ENCODE measurements at regions not wholly inside any gene's neighbourhood (a gene's known extent, or its start where the extent isn't known, plus 50 kb on each side); places are given as distances from the start of the nearest gene placed in this dataset.
A peak's percentile ranks its signal among the peaks of the same experiment; 100 is the strongest.

DNA sequence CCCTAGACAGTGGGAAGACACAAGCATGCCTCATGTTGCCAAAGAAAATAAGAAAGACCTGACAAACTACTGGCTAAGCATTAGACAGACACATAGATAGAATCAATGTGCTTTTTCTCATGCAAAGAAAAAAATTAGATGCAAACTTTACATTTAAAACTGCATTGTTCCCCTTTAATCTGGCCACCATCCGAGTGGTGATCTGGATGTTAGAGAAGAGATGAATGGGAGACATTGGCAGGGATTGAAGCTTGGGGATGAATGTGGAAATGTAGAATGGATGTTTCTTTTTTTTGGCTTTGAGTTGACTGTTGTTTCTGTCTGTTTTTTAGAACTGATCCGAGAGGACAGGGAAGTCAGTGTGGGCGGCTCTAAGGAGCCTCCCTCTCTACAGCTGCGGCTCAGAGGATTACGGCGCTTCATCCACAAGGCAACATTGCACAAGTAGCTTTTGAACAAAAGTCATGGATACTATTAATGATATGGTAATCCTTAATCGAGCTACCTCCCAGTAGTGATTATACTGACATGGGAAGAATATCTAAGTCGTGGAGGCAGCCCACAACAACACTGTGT, 53.0 kb downstream of the HELT start:
- Histone ChIP-seq H3K79me2 (ENCODE audit: control insufficient read depth, insufficient read depth, low read length) (no peaks in the 10 kb centered on the region), H3K4me3 (ENCODE audit: low read length) (no peak overlapping the region)

GRCh38 chr4:185079271-185079905, 61.1 kb downstream of the HELT start:
- no peak overlapping the region for H3K27ac ChIP-seq (ENCODE audit: low read depth, low read length)
- no CpG with 5 or more reads among the region's 6 CpGs for WGBS (ENCODE audit: extremely low coverage, insufficient coverage, low lambda C conversion rate)
- H3K36me3 ChIP-seq (ENCODE audit: control insufficient read depth, insufficient read depth, low read length): no peaks in the 10 kb centered on the region
- no peak overlapping the region for H3K4me2 ChIP-seq (ENCODE audit: low read length)
- no peak overlapping the region for H3K9ac ChIP-seq (ENCODE audit: low read length)
- H3K23ac ChIP-seq (ENCODE audit: low read length): no peak overlapping the region
- no peak overlapping the region for H2BK15ac ChIP-seq (replicated peaks; ENCODE audit: low read depth)
- no peaks in the 10 kb centered on the region for H3K4me1 ChIP-seq (ENCODE audit: control insufficient read depth, low read depth, low read length)
- no peak overlapping the region for H2BK120ac ChIP-seq (ENCODE audit: low read depth, low read length)
- H3K79me2 ChIP-seq (ENCODE audit: control insufficient read depth, insufficient read depth, low read length): no peaks in the 10 kb centered on the region
- no peak for DNase-seq
- H3K4me3 ChIP-seq (ENCODE audit: low read length): no peak overlapping the region
- H3K27me3 ChIP-seq (ENCODE audit: insufficient read depth, low read length, poor library complexity): no peaks in the 10 kb centered on the region
- H3K56ac ChIP-seq (ENCODE audit: low read length): no peak overlapping the region
- no peak overlapping the region for H3K4ac ChIP-seq (ENCODE audit: low read depth, low read length)
- no peak overlapping the region for H4K5ac ChIP-seq (ENCODE audit: low read length)
- no peak overlapping the region for H4K8ac ChIP-seq (ENCODE audit: low read depth, low read length)
- no peak overlapping the region for H3K18ac ChIP-seq (ENCODE audit: low read length)
- H3K79me1 ChIP-seq (ENCODE audit: low read length): no peaks in the 10 kb centered on the region
- H2BK5ac ChIP-seq (ENCODE audit: low read length): no peak overlapping the region
- no peak overlapping the region for H2AK5ac ChIP-seq (ENCODE audit: low read length)

More for the DNA sequence above, 53.0 kb downstream of the HELT start:
- no peak overlapping the region for H2BK15ac ChIP-seq (replicated peaks; ENCODE audit: low read depth)
- H3K18ac ChIP-seq (ENCODE audit: low read length): no peak overlapping the region
- no peak overlapping the region for H2BK5ac ChIP-seq (ENCODE audit: low read length)
- no peak for DNase-seq
- no peak overlapping the region for H3K27ac ChIP-seq (ENCODE audit: low read depth, low read length)
- no peak overlapping the region for H3K4ac ChIP-seq (ENCODE audit: low read depth, low read length)
- no peak overlapping the region for H2BK120ac ChIP-seq (ENCODE audit: low read depth, low read length)
- no peak overlapping the region for H4K5ac ChIP-seq (ENCODE audit: low read length)
- no peaks in the 10 kb centered on the region for H3K36me3 ChIP-seq (ENCODE audit: control insufficient read depth, insufficient read depth, low read length)
- H3K9ac ChIP-seq (ENCODE audit: low read length): no peak overlapping the region
- H3K27me3 ChIP-seq (ENCODE audit: insufficient read depth, low read length, poor library complexity): no peaks in the 10 kb centered on the region
- no peak overlapping the region for H3K23ac ChIP-seq (ENCODE audit: low read length)
- H2AK5ac ChIP-seq (ENCODE audit: low read length): no peak overlapping the region
- no peak overlapping the region for H3K56ac ChIP-seq (ENCODE audit: low read length)
- H3K4me2 ChIP-seq (ENCODE audit: low read length): no peak overlapping the region
- WGBS (ENCODE audit: extremely low coverage, insufficient coverage, low lambda C conversion rate): no CpG with 5 or more reads among the region's 8 CpGs
- no peaks in the 10 kb centered on the region for H3K4me1 ChIP-seq (ENCODE audit: control insufficient read depth, low read depth, low read length)
- no peak overlapping the region for H4K8ac ChIP-seq (ENCODE audit: low read depth, low read length)
- H3K79me1 ChIP-seq (ENCODE audit: low read length): no peaks in the 10 kb centered on the region

DNA sequence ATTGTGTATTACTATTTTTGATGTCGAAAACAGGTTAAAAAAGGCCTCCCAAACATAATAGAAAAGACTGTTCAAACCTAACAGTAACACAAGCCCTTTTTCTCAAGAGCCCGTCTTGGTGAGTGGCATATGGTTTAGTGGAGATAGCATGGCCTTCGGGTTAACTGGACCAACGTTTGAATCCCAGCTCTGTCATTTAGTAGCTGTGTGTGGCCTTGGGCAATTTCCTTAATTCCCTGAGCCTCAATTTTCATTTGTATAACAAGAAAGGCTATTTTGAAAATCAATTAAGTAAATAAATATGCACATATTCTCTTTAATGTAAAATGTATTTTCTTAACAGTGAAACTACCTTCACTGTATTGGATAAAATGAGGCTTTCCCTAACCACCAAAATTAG, 62.3 kb downstream of the HELT start:
- Histone ChIP-seq H2BK5ac (ENCODE audit: low read length) (no peak overlapping the region), H3K79me2 (ENCODE audit: control insufficient read depth, insufficient read depth, low read length) (no peaks in the 10 kb centered on the region), H3K4me1 (ENCODE audit: control insufficient read depth, low read depth, low read length) (no peaks in the 10 kb centered on the region), H3K4me3 (ENCODE audit: low read length) (no peak overlapping the region), H3K36me3 (ENCODE audit: control insufficient read depth, insufficient read depth, low read length) (no peaks in the 10 kb centered on the region), H2BK15ac (replicated peaks; ENCODE audit: low read depth) (no peak overlapping the region), H4K5ac (ENCODE audit: low read length) (no peak overlapping the region), H3K27me3 (ENCODE audit: insufficient read depth, low read length, poor library complexity) (no peaks in the 10 kb centered on the region), H3K23ac (ENCODE audit: low read length) (no peak overlapping the region), H3K4ac (ENCODE audit: low read depth, low read length) (no peak overlapping the region), H3K9ac (ENCODE audit: low read length) (no peak overlapping the region), H3K18ac (ENCODE audit: low read length) (no peak overlapping the region), H2BK120ac (ENCODE audit: low read depth, low read length) (no peak overlapping the region), H3K79me1 (ENCODE audit: low read length) (no peaks in the 10 kb centered on the region), H2AK5ac (ENCODE audit: low read length) (no peak overlapping the region), H3K56ac (ENCODE audit: low read length) (no peak overlapping the region), H3K27ac (ENCODE audit: low read depth, low read length) (no peak overlapping the region), H3K4me2 (ENCODE audit: low read length) (no peak overlapping the region), H4K8ac (ENCODE audit: low read depth, low read length) (no peak overlapping the region)
- no CpG with 5 or more reads among the region's 4 CpGs for WGBS (ENCODE audit: extremely low coverage, insufficient coverage, low lambda C conversion rate)
- peak; percentile 39 for DNase-seq

GRCh38 chr4:185082561-185082960, 60.5 kb upstream of the SLC25A4 start:
- Histone ChIP-seq H4K8ac (ENCODE audit: low read depth, low read length) (no peak overlapping the region), H3K4me2 (ENCODE audit: low read length) (no peak overlapping the region), H2BK5ac (ENCODE audit: low read length) (no peak overlapping the region), H3K79me2 (ENCODE audit: control insufficient read depth, insufficient read depth, low read length) (no peaks in the 10 kb centered on the region), H3K9ac (ENCODE audit: low read length) (no peak overlapping the region), H3K23ac (ENCODE audit: low read length) (no peak overlapping the region), H3K56ac (ENCODE audit: low read length) (no peak overlapping the region), H2BK15ac (replicated peaks; ENCODE audit: low read depth) (no peak overlapping the region), H3K4me1 (ENCODE audit: control insufficient read depth, low read depth, low read length) (peaks cover 4% of the 10 kb centered on the region), H3K79me1 (ENCODE audit: low read length) (no peaks in the 10 kb centered on the region), H3K27ac (ENCODE audit: low read depth, low read length) (no peak overlapping the region), H3K36me3 (ENCODE audit: control insufficient read depth, insufficient read depth, low read length) (no peaks in the 10 kb centered on the region), H3K4me3 (ENCODE audit: low read length) (no peak overlapping the region), H2BK120ac (ENCODE audit: low read depth, low read length) (no peak overlapping the region), H3K27me3 (ENCODE audit: insufficient read depth, low read length, poor library complexity) (no peaks in the 10 kb centered on the region), H3K18ac (ENCODE audit: low read length) (no peak overlapping the region), H4K5ac (ENCODE audit: low read length) (no peak overlapping the region), H3K4ac (ENCODE audit: low read depth, low read length) (no peak overlapping the region), H2AK5ac (ENCODE audit: low read length) (no peak overlapping the region)
- no CpG with 5 or more reads among the region's 3 CpGs for WGBS (ENCODE audit: extremely low coverage, insufficient coverage, low lambda C conversion rate)
- DNase-seq: no peak

DNA sequence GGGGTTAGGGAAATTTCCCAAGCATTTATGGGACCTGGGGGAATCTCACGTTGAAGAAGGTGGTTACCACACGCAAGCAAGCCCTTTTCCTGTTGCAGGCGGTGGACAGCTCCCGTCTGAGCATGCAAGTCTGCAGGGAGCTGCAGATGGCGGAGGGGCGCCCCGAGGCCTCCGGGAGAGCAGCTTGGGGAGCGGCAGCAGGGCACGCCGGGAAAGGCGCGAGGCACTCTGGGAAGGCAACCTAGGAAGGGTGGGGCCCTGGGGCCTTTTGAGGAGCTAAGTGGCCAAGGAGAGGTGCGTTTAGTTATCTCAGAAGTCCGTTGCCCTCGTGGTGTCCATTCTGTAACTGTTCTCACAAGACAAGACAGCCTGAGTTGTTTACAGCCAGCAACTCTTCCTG, 57.0 kb upstream of the SLC25A4 start:
- peaks cover 4% of the 10 kb centered on the region for H3K4me1 ChIP-seq (ENCODE audit: control insufficient read depth, low read depth, low read length)
- no peak overlapping the region for H3K4me3 ChIP-seq (ENCODE audit: low read length)
- H3K4ac ChIP-seq (ENCODE audit: low read depth, low read length): no peak overlapping the region
- H3K27me3 ChIP-seq (ENCODE audit: insufficient read depth, low read length, poor library complexity): no peaks in the 10 kb centered on the region
- H3K4me2 ChIP-seq (ENCODE audit: low read length): no peak overlapping the region
- no peaks in the 10 kb centered on the region for H3K79me1 ChIP-seq (ENCODE audit: low read length)
- no peak overlapping the region for H2BK5ac ChIP-seq (ENCODE audit: low read length)
- H4K8ac ChIP-seq (ENCODE audit: low read depth, low read length): no peak overlapping the region
- H3K9ac ChIP-seq (ENCODE audit: low read length): no peak overlapping the region
- H3K79me2 ChIP-seq (ENCODE audit: control insufficient read depth, insufficient read depth, low read length): no peaks in the 10 kb centered on the region
- H2BK15ac ChIP-seq (replicated peaks; ENCODE audit: low read depth): no peak overlapping the region
- H2BK120ac ChIP-seq (ENCODE audit: low read depth, low read length): no peak overlapping the region
- DNase-seq: peak; percentile 36
- H4K5ac ChIP-seq (ENCODE audit: low read length): no peak overlapping the region
- H3K23ac ChIP-seq (ENCODE audit: low read length): no peak overlapping the region
- no peak overlapping the region for H3K18ac ChIP-seq (ENCODE audit: low read length)
- no peaks in the 10 kb centered on the region for H3K36me3 ChIP-seq (ENCODE audit: control insufficient read depth, insufficient read depth, low read length)
- H3K56ac ChIP-seq (ENCODE audit: low read length): no peak overlapping the region
- H3K27ac ChIP-seq (ENCODE audit: low read depth, low read length): peak overlapping the region; percentile 1
- no CpG with 5 or more reads among the region's 16 CpGs for WGBS (ENCODE audit: extremely low coverage, insufficient coverage, low lambda C conversion rate)
- no peak overlapping the region for H2AK5ac ChIP-seq (ENCODE audit: low read length)

DNA sequence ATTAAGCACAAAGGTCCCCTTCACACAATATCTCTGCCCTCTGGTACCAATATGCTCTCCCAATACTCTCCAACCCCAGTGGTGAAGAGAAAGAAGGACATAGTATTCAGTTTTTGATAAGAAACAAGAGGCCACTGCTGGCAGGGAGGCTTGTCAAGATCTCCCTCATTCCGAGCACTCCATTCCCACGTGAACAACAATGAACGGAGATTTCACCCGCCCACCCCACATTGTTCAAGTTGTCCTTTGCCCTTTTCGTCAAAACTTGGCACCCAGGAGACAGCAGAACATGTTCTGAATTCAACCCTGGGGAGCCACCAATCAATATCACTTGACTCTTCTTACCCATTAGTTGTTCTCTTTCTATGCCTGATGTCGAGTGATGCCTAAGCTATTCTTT, 54.2 kb upstream of the SLC25A4 start:
- H3K4me1 ChIP-seq (ENCODE audit: control insufficient read depth, low read depth, low read length): peaks cover 4% of the 10 kb centered on the region
- H3K9ac ChIP-seq (ENCODE audit: low read length): no peak overlapping the region
- no CpG with 5 or more reads among the region's 6 CpGs for WGBS (ENCODE audit: extremely low coverage, insufficient coverage, low lambda C conversion rate)
- H3K4ac ChIP-seq (ENCODE audit: low read depth, low read length): no peak overlapping the region
- no peak for DNase-seq
- no peaks in the 10 kb centered on the region for H3K27me3 ChIP-seq (ENCODE audit: insufficient read depth, low read length, poor library complexity)
- H3K4me2 ChIP-seq (ENCODE audit: low read length): no peak overlapping the region
- no peak overlapping the region for H4K5ac ChIP-seq (ENCODE audit: low read length)
- no peak overlapping the region for H3K23ac ChIP-seq (ENCODE audit: low read length)
- no peaks in the 10 kb centered on the region for H3K79me1 ChIP-seq (ENCODE audit: low read length)
- no peak overlapping the region for H3K18ac ChIP-seq (ENCODE audit: low read length)
- no peak overlapping the region for H2AK5ac ChIP-seq (ENCODE audit: low read length)
- no peak overlapping the region for H3K27ac ChIP-seq (ENCODE audit: low read depth, low read length)
- no peak overlapping the region for H4K8ac ChIP-seq (ENCODE audit: low read depth, low read length)
- no peak overlapping the region for H2BK5ac ChIP-seq (ENCODE audit: low read length)
- no peak overlapping the region for H2BK15ac ChIP-seq (replicated peaks; ENCODE audit: low read depth)
- no peak overlapping the region for H2BK120ac ChIP-seq (ENCODE audit: low read depth, low read length)
- no peak overlapping the region for H3K56ac ChIP-seq (ENCODE audit: low read length)
- no peaks in the 10 kb centered on the region for H3K36me3 ChIP-seq (ENCODE audit: control insufficient read depth, insufficient read depth, low read length)
- H3K4me3 ChIP-seq (ENCODE audit: low read length): no peak overlapping the region
- H3K79me2 ChIP-seq (ENCODE audit: control insufficient read depth, insufficient read depth, low read length): no peaks in the 10 kb centered on the region
